ENCODE measurements at regions not wholly inside any gene's neighbourhood (a gene's known extent, or its start where the extent isn't known, plus 50 kb on each side); places are given as distances from the start of the nearest gene placed in this dataset.
A peak's percentile ranks its signal among the peaks of the same experiment; 100 is the strongest.

DNA sequence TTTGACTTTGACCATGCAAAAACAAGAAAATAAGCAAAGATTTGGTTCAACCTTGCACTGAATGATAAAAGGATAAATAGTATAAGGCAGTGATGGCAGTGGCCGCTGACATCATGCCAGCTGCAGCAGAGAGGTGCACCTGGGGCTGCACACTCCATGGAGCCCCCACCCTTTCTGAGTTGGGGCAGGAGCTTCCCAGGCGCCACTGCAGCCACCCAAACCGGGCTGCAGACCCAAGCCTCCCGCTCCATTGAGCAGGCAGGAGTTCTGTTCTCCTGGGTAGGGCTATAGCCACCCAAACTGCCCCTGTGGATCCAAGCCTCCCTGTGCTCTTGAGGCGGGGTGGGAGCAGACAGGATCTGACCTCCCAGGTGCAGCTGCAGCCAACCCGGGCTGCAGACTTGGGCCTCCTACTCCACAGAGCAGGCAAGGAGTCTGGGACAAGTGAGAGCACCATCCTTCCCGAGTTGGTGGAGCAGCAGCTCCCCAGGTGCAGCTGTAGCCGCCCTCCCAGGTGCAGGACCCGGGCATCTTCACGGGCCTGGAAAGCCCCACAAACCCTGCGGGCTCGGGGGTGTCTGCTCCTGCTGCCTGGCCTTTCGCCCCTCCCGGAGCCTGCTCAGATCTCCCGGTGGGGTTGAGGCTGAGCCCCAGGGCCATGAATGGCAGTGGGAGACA is 537.9 kb downstream of the TENT5A start:
- Histone ChIP-seq H3K4me3 (no peak overlapping the region), H3K4me1 (no peaks in the 10 kb centered on the region)

GRCh38 chr6:81204731-81205130 is 547.8 kb downstream of the TENT5A start:
- Histone ChIP-seq H3K27ac (peak overlapping the region; percentile 21), H3K4me1 (peaks cover 11% of the 10 kb centered on the region), H3K4me3 (no peak overlapping the region), H3K9me3 (replicated peaks) (no peaks in the 10 kb centered on the region), H3K36me3 (no peaks in the 10 kb centered on the region), H3K27me3 (no peaks in the 10 kb centered on the region)
- DNase-seq: peak in 1 of 2 experiments; percentile 30

More for the DNA sequence above, 537.9 kb downstream of the TENT5A start:
- H3K27ac ChIP-seq: no peak overlapping the region
- DNase-seq: no peak
- H3K9me3 ChIP-seq (replicated peaks): no peaks in the 10 kb centered on the region
- no peaks in the 10 kb centered on the region for H3K27me3 ChIP-seq
- no peaks in the 10 kb centered on the region for H3K36me3 ChIP-seq

DNA sequence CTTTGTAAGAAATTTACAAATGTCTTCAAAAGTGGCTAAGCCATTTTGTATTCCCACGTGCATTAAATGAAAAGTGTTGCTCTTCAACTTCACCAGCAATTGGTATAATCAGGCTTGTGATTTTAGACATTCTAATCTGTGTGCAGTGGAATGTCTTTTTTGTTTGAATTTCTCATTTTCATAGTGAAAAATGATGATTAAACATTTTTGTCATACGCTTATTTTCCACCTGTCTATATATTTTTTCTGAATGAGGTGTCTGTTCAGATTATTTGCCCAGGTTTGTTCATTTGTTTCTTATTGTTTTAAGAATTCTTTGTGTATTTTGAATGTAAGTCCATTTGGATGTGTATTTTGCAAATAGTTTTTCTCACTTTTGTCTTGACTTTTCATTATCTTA is 558.1 kb downstream of the TENT5A start:
- no peak for DNase-seq
- no peaks in the 10 kb centered on the region for H3K4me1 ChIP-seq
- no peak overlapping the region for H3K27ac ChIP-seq
- H3K36me3 ChIP-seq: no peaks in the 10 kb centered on the region
- no peak overlapping the region for H3K4me3 ChIP-seq
- H3K9me3 ChIP-seq (replicated peaks): no peaks in the 10 kb centered on the region
- no peaks in the 10 kb centered on the region for H3K27me3 ChIP-seq

DNA sequence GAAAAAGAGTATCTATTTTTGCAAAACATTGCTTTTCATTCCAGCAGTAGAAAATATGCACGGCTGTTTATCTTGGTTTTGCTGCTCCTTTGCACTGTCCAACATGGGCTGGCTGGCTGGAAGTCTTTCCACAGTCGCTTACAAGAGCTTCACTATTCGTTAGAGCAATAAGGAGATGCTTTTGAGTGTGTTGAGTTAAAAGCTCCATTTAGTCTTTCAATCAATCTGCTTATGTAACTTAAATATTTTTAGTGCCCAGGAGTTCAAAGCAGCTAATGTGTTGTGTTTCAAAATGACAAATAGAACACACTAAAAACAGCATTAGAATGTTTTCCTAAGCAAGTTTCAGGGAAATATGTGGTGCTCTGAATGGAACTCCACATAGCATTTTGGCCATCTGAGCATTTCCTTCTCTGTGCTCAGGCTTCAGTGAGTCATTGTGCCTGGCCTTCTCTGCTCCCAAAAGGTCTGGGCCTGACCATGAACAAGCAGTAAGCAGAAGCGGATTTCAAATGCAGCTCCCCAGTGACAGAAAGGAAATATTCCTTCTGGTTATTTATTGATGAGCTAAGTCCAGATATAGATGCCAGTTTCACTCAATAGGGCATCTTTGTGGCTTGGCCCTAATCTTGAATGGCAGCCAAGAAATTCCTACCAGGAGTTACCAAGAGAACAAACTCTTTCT is 580.3 kb downstream of the TENT5A start:
- H3K27me3 ChIP-seq: no peaks in the 10 kb centered on the region
- no peak for DNase-seq
- H3K4me3 ChIP-seq: no peak overlapping the region
- no peak overlapping the region for H3K27ac ChIP-seq
- H3K36me3 ChIP-seq: no peaks in the 10 kb centered on the region
- no peaks in the 10 kb centered on the region for H3K4me1 ChIP-seq
- no peaks in the 10 kb centered on the region for H3K9me3 ChIP-seq (replicated peaks)

DNA sequence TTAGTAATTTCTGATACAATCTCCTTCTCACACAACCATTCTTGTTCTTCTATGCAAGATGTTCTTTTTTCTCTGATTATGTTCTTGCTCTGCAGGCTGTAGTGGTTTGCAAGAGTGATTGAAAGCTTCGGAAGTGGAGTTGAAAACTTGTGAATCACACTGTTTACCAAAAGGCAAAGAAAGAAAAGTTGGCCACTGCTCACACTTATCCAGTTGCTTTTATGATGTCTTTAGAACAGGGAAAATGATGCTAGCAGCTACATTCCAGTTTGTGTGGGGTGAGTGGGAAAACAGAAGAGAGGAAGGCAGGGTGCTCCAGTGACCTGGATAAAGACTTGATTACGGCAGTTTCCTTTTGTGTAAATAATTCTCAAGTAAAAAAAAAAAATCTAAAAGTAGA is 583.3 kb downstream of the TENT5A start:
- DNase-seq: no peak
- no peak overlapping the region for H3K4me3 ChIP-seq
- no peak overlapping the region for H3K27ac ChIP-seq
- no peaks in the 10 kb centered on the region for H3K9me3 ChIP-seq (replicated peaks)
- no peaks in the 10 kb centered on the region for H3K27me3 ChIP-seq
- H3K36me3 ChIP-seq: no peaks in the 10 kb centered on the region
- H3K4me1 ChIP-seq: no peaks in the 10 kb centered on the region

DNA sequence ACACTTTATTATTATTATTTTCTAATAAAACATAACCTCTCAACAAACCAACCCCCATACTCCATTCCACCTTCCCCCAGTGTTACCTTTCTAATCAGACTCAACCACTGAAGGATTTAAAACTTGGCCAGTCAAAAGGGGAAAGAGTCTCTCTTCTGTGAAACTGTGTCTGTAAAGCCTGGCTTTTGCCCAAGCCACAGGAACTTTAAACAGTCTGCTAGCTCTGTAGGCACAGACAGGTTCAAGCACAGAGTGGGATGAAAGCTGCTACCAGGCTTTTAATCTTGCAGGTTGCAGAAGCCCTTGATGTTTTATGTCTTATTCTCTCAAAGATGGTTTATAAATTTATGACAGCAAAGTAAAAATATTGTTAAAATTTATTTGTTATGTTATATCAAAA is 585.7 kb downstream of the TENT5A start:
- Histone ChIP-seq H3K4me3 (no peak overlapping the region), H3K9me3 (replicated peaks) (no peaks in the 10 kb centered on the region), H3K27ac (no peak overlapping the region), H3K4me1 (no peaks in the 10 kb centered on the region), H3K27me3 (no peaks in the 10 kb centered on the region), H3K36me3 (no peaks in the 10 kb centered on the region)
- peak in 1 of 2 experiments; percentile 18 for DNase-seq

- no peak for DNase-seq
- Histone ChIP-seq H3K4me3 (no peak overlapping the region), H3K36me3 (no peaks in the 10 kb centered on the region), H3K9me3 (replicated peaks) (no peaks in the 10 kb centered on the region), H3K27ac (no peak overlapping the region), H3K4me1 (no peaks in the 10 kb centered on the region), H3K27me3 (no peaks in the 10 kb centered on the region)
Observed at GRCh38 chr6:81158956-81159355, 593.5 kb downstream of the TENT5A start.

- Histone ChIP-seq H3K4me3 (no peak overlapping the region), H3K27me3 (no peaks in the 10 kb centered on the region), H3K9me3 (replicated peaks) (no peaks in the 10 kb centered on the region), H3K4me1 (no peaks in the 10 kb centered on the region), H3K27ac (no peak overlapping the region), H3K36me3 (no peaks in the 10 kb centered on the region)
- no peak for DNase-seq
Observed at GRCh38 chr6:81148751-81149150, 603.7 kb downstream of the TENT5A start.

- Histone ChIP-seq H3K27ac (no peak overlapping the region), H3K9me3 (replicated peaks) (no peaks in the 10 kb centered on the region), H3K27me3 (no peaks in the 10 kb centered on the region), H3K4me1 (no peaks in the 10 kb centered on the region), H3K4me3 (no peak overlapping the region), H3K36me3 (no peaks in the 10 kb centered on the region)
- DNase-seq: no peak
Observed at GRCh38 chr6:81145506-81145905, 607.0 kb downstream of the TENT5A start.

GRCh38 chr6:81144346-81144745 is 608.1 kb downstream of the TENT5A start:
- no peaks in the 10 kb centered on the region for H3K27me3 ChIP-seq
- DNase-seq: no peak
- no peaks in the 10 kb centered on the region for H3K36me3 ChIP-seq

GRCh38 chr6:81138236-81138635 is 614.2 kb downstream of the TENT5A start:
- Histone ChIP-seq H3K36me3 (no peaks in the 10 kb centered on the region), H3K27me3 (no peaks in the 10 kb centered on the region), H3K27ac (no peak overlapping the region), H3K4me3 (no peak overlapping the region), H3K9me3 (replicated peaks) (no peaks in the 10 kb centered on the region), H3K4me1 (no peaks in the 10 kb centered on the region)
- no peak for DNase-seq

More at GRCh38 chr6:81144346-81144745, 608.1 kb downstream of the TENT5A start:
- no peaks in the 10 kb centered on the region for H3K4me1 ChIP-seq
- H3K27ac ChIP-seq: no peak overlapping the region
- no peaks in the 10 kb centered on the region for H3K9me3 ChIP-seq (replicated peaks)
- H3K4me3 ChIP-seq: no peak overlapping the region

- Histone ChIP-seq H3K27me3 (no peaks in the 10 kb centered on the region), H3K27ac (no peak overlapping the region), H3K4me3 (no peak overlapping the region), H3K9me3 (replicated peaks) (no peaks in the 10 kb centered on the region), H3K36me3 (no peaks in the 10 kb centered on the region), H3K4me1 (no peaks in the 10 kb centered on the region)
- DNase-seq: no peak
Observed at GRCh38 chr6:81130969-81131368, 621.5 kb downstream of the TENT5A start.

DNA sequence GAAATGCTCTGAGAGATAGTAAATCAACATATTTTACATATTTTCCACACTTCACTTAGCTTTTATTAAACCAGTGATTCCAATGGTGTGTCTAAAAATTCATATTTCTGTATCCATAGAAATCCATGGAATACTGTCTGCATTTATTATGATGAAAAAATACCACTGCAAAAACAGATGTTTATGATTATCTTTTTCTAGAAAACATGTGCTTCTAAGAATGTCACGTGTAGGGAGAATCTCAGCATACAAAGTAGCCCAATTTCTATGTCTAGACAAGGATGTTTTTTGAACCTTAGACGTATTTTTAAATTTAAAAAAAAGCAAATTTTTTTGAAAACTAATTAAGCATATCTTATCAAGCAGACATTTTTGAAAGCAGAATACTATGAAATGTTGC is 622.4 kb downstream of the TENT5A start:
- Histone ChIP-seq H3K27ac (no peak overlapping the region), H3K4me1 (no peaks in the 10 kb centered on the region), H3K4me3 (no peak overlapping the region), H3K27me3 (no peaks in the 10 kb centered on the region), H3K9me3 (replicated peaks) (no peaks in the 10 kb centered on the region), H3K36me3 (no peaks in the 10 kb centered on the region)
- no peak for DNase-seq

DNA sequence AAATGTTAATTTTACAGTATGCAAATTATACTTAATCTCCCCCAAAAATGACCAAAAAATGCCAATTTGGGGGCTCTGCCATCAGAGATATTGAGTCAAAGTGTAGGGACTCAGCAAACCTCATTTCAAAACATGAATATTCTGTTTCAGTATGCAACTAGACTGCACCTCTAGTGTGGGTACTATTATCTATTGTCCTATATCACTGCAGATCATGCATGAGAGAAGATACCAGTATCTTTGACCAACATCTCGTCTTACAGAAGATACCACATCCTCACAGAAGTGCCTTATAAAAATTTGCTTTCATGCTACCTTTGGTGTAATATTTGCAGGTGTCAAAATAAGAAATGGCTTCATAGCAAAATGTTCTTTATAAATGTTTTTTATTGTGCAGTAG is 623.8 kb downstream of the TENT5A start:
- DNase-seq: no peak
- no peaks in the 10 kb centered on the region for H3K9me3 ChIP-seq (replicated peaks)
- no peaks in the 10 kb centered on the region for H3K4me1 ChIP-seq
- H3K27me3 ChIP-seq: no peaks in the 10 kb centered on the region
- H3K27ac ChIP-seq: no peak overlapping the region
- no peak overlapping the region for H3K4me3 ChIP-seq
- no peaks in the 10 kb centered on the region for H3K36me3 ChIP-seq

- Histone ChIP-seq H3K9me3 (replicated peaks) (no peaks in the 10 kb centered on the region), H3K4me1 (no peaks in the 10 kb centered on the region), H3K27me3 (no peaks in the 10 kb centered on the region), H3K4me3 (no peak overlapping the region), H3K36me3 (no peaks in the 10 kb centered on the region), H3K27ac (no peak overlapping the region)
- DNase-seq: no peak
Observed at GRCh38 chr6:81126150-81126549, 626.3 kb downstream of the TENT5A start.

GRCh38 chr6:81120280-81120679 is 632.2 kb downstream of the TENT5A start:
- Histone ChIP-seq H3K36me3 (no peaks in the 10 kb centered on the region), H3K27me3 (no peaks in the 10 kb centered on the region), H3K27ac (no peak overlapping the region), H3K9me3 (replicated peaks) (no peaks in the 10 kb centered on the region), H3K4me1 (no peaks in the 10 kb centered on the region), H3K4me3 (no peak overlapping the region)
- DNase-seq: no peak
